GM18498 (cell line): ENCODE measurements at regions not wholly inside any gene's neighbourhood (a gene's known extent, or its start where the extent isn't known, plus 50 kb on each side); places are given as distances from the start of the nearest gene placed in this dataset.
"Not testable (repeated sequence)": the region's sequence is repeated elsewhere in the genome, so short reads cannot be mapped to it uniquely, and the experiment has no call there.

Experiments used
- ATAC-seq: cut with Tn5 transposase; IDR thresholded peaks from one replicate; pipeline ENCODE4 v1.9.1; 2021; ENCODE audit warnings: mild to moderate bottlenecking, moderate library complexity; ENCODE audit not compliant: unreplicated experiment

DNA sequence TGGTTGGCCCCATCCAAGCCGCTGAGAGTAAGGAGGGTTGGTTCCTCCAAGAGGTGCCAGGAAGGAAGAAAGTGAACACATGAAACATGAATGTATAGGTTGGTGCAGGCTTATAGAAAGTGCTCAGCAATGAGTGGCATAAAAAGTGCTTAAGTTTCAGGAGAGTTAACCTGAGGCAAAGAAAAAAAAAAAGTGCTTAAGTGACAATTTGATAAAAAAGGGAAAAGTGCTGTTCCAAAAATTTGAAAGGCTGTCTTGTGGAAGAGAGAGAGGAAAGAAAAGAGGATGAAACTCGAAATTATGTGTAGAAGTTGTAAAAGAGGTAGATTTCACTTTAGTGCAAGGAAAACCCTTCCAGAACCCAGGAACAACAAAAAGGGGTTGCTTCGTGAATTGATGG lies 85.5 kb upstream of the MAP4K4 start:
- no peak for ATAC-seq

DNA sequence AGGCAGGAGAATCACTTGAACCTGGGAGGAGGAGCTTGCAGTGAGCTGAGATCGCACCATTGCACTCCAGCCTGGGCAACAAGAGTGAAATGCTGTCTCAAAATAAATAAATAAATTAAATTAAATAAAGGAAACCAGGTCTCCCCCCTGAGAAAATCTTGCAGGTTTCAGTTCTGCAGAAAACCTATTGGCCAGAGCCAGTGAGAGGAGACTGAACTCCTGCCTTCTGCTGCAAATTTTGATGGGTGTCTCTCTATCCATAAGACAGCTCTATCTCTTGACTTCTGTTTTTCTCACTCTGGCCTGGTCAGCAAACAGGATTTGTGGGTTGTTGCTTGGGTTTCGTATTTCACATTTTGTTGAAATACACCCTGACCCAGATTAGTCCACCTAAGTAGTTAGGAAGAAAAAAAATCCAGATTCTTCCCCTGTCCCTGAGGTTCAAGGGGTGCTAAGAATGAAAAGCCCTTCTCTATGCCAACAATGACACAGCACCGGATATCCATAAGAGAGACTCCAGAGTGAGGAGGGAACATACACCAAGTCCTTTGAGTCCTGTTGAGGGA lies 86.7 kb upstream of the MAP4K4 start:
- ATAC-seq, result no peak

DNA sequence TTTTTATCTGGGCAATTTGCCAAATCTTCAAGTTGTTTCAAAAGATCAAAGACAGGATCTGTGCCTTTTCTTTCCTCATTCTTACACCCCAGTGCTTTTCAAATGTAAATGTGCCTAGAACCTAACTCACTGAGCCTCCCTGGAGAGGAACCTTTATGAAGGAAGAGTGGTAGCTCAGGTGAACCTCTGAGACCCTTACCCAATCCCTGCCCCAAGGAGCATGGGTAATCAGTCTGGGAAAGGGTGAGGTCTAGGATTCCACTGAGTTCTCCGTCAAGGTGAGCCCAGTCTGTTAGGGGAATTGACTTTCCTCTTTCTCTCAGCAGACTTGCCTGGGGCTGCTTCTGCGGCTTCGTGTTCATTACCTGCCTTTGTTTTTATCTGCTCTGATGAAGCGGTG lies 88.1 kb upstream of the MAP4K4 start:
- ATAC-seq, result no peak

DNA sequence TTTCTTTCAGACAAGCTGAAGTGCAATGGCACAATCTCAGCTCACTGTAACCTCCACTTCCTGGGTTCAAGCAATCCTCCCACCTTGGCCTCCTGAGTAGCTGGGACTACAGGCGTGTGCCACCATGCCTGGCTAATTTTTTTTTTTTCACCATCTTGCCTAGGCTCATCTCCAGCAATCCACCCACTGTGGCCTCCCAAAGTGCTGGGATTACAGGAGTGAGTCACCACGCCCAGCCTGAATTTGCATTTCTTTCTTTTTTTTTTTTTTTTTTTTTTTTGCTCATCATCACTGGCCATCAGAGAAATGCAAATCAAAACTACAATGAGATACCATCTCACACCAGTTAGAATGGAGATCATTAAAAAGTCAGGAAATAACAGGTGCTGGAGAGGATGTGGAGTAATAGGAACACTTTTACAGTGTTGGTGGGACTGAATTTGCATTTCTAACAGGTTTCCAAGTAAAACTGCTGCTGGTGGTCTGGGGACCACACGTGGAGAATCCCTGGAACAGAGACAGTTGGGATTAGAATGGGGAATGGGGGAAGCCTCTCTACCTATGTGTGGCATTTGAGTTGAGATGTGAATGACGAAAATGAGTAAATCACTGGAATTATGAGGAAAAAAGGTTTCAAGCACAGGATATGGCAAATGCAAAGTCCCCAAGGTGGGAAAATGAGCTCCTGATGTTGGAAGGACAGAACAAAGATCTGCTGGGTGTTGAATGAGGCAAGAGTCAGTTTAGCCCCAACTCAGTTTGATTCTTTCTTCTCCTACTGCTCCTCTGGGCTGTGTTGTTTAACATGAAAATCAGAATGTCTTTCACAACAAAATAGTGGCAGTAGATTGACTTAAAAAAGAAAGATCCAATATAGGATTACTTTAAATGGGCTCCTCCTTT lies 88.8 kb upstream of the MAP4K4 start:
- ATAC-seq, result no peak

GRCh38 chr2:101597347-101597944 lies 100.1 kb upstream of the MAP4K4 start:
- no peak for ATAC-seq

DNA sequence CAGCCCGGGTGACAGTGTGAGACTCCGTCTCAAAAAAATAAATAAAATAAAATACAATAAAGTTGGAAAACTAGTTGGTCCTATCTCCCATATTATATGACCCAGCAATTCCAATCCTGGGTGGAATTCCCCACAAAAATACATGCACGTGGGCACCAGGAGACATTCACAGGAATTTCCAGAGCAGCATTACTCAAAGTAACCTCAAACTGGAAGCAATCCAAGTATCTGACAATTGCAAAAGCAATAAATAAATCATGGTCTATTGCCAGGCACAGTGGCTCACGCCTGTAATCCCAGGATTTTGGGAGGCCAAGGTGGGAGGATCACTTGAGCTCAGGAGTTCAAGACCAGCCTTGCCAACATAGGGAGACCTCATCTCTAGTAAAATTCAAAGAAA lies 101.2 kb upstream of the MAP4K4 start:
- no peak for ATAC-seq

DNA sequence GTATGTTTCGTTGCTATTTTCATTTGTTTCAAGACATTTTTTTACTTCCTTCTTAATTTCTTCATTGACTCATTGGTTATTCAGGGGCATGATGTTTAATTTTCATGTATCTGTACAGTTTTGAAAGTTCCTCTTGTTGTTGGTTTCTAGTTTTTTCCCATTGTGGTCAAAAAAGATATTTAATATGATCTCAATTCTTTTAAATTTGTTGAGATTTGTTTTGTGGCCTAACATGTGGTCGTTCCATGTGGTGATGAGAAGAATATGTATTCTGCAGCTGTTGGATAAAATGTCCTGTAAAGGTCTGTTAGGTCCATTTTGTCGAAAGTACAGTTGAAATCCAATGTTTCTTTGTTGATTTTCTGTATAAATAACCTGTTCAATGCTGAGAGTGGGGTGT lies 110.3 kb upstream of the MAP4K4 start:
- ATAC-seq, result no peak

- no peak for ATAC-seq
These were observed 108.9 kb upstream of the RFX8 start for GRCh38 chr2:101583861-101584260.

GRCh38 chr2:101581675-101582299 lies 106.9 kb upstream of the RFX8 start:
- ATAC-seq, result no peak

GRCh38 chr2:101580528-101580927 lies 105.6 kb upstream of the RFX8 start:
- no peak for ATAC-seq

GRCh38 chr2:101578671-101579070 lies 103.8 kb upstream of the RFX8 start:
- no peak for ATAC-seq

DNA sequence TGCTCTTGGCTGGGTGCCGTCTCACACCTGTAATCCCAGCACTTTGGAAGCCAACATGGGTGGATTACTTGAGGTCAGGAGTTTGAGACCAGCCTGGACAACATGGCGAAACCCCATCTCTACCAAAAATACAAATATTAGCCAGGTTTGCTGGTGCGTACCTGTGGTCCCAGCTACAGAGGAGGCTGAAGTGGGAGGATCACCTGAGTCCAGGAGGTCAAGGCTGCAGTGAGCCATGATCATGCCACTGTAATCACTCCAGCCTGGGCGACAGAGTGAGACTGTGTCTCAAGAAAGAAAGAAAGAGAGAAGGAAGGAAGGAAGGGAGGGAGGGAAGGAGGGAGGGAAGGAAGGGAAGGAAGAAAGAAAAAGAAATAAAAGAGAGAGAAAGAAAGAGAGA lies 103.2 kb upstream of the RFX8 start:
- ATAC-seq, result not testable (repeated sequence)

- ATAC-seq, result no peak
These were observed 102.3 kb upstream of the RFX8 start for GRCh38 chr2:101577173-101577572.

DNA sequence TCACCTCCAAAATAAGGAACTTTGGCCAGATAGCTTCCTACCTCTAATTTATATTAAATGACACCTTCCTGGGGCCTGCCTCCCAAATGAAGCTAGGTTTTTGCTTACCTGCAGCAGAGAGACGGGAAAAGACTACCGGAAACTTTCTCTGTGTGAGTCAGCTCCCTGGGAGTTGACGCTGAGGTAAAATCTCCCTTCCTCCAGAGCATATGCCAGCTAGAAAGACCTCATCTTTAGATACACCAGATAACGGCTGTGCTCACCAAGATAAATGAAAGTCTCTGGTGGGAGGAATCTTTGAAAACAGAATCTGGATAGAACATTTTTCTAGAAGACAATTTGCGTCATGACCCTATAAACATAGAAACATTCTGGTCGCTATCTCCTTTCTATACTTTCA lies 99.7 kb upstream of the RFX8 start:
- no peak for ATAC-seq

DNA sequence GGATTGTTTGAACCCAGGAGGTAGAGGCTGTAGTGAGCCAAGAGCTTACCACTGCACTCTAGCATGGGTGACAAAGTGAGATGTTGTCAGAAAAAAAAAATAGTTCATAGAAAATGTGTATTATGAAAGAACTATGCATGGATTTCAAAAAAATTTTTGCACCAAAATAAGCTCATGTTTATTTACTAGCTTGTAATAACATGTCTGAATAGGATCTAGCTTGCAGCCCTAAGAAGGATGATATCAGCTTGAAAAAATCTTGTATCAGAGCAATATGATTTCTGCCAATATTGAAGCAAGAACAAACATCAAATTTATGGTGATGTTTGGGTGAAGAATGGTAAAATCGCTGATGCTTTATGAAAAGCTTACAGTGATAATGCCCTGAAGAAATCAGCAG lies 97.0 kb upstream of the RFX8 start:
- no peak for ATAC-seq

DNA sequence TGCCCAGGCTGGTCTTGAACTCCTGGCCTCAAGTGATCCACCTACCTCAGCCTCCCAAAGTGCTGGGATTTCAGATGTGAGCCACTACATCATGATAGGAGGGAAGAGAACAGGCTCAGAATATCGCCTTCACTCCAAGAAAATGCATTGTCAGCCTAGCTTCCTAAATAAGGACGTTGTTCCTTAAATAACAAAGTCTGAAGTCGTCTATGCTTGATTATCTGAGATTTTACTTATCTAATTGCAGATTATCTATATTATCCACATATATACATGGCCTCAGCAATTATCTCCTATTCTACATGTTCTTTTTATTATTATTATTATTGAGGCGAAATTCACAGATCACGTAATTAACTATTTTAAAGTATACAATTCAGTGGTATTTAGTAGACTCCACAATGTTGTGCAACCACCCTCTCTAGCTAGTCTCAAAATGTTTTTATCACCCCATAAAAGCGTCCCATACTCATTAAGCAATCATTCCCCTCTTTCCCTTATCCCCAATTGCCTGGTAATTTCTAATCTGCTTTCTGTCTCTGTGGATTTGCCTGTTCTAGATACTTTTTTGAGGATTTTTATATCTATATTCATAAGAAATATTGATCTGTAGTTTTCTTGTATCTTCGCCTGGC lies 95.1 kb upstream of the RFX8 start:
- no peak for ATAC-seq

DNA sequence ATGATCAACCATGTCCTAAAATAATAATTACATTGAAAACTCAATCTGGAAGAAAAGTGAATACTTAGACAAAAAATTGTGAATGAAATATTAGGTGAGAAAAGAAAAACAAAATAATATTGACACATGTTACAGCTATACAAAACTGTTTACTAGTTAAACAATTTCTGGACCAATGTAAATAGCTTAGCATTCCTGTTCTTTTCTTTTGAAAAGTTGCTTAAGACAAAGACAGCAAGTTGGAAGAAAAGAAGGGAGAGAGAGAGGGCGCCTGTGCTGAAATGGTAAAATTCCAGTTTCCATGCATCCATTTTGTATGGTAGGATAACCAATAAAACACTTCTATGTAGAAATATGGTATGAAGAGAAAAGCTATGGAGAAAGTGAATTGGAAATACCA lies 94.1 kb upstream of the RFX8 start:
- no peak for ATAC-seq

DNA sequence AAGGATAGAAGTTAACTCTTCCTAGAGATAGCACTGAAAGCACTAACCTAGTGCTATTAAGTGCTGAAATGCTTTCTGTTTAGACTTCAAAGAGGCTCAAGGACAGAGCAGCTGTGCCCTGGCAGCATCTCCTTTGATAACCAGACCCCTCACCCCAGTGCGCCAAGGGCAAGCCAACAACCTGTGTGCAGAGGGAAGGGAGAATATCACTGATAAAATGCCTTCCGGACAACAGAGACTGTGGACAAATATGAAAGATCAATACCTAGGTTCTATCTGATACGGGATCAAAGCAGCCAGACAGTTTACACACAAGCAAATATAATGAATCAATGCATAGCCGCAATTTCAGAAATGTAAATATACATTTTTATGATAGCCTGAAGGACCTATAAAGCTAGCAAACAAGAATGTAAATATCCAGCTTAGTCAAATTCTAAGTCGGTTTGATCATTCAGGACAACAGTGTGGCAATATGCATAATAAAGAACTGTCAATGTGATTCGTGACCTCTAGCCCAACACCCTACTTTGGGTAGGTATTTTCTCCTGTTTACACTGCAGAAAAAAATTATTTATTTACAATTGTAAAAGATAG lies 91.8 kb upstream of the RFX8 start:
- ATAC-seq, result no peak

GRCh38 chr2:101563849-101564248 lies 88.9 kb upstream of the RFX8 start:
- no peak for ATAC-seq

DNA sequence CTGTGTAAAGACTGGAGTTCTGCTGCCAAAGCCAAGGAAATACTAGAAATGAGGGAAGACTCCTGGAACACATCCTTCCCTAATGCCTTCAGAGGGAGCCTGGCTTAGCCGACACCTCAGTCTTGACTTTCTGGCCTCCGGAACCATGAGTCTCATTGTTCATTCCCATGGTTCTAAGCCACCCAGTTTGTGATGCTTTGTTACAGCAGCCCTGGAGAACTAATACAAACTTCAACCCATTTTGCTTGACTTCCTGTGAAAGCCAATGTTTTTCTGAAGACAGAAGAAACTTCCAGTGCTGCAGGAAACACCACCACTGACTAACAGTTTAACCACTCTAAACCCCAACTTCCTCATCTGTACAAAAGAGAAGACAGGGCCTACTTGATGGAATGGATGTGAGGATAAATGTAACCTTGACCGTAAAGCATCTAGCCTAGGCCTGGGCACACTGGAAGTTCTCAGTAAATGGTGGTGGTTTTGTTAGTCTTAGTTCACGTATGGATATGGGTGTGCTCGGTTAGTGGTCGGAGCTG lies 85.9 kb upstream of the RFX8 start:
- no peak for ATAC-seq

DNA sequence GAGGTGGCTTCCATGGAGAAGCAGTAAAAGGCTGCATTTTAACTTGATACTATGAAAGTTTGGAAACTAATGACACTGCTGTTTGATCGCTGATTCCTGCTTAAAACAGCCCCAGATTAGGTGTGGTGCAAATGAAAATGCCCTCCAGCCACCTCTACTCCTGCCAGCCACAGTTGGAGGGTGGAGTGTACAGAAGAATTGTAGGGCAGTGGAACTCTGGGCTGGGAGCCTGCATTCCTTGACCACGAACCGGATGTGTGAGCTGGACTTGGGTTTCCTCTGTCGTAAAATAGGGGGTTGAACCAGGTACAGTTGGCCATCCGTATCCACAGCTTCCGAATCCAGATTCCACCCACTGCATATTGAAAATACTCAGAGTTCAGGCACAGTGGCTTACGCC lies 84.6 kb upstream of the RFX8 start:
- no peak for ATAC-seq
